HEK293T (cell line): ENCODE measurements at regions not wholly inside any gene's neighbourhood (a gene's known extent, or its start where the extent isn't known, plus 50 kb on each side); places are given as distances from the start of the nearest gene placed in this dataset.
"Not testable (repeated sequence)": the region's sequence is repeated elsewhere in the genome, so short reads cannot be mapped to it uniquely, and the experiment has no call there.

Experiments used
- CTCF ChIA-PET: fragments of 350-600 bp; formaldehyde crosslinking; extraction: SDS; loops from one replicate; lab custom pipeline; 2021; ENCODE audit warnings: antibody characterized with exemption, inconsistent platforms; lab: Yijun Ruan, JAX
- POLR2A ChIA-PET: fragments of 350-600 bp; formaldehyde crosslinking; extraction: SDS; loops from one replicate; lab custom pipeline; 2020; ENCODE audit warnings: antibody characterized with exemption, inconsistent platforms; lab: Yijun Ruan, JAX
- DNase-seq: peaks from one replicate; pipeline ENCODE4 v3.0.0; 2012; ENCODE audit warnings: mixed read lengths; ENCODE audit errors: extremely low spot score
- ARNT ChIP-seq: fragments of 450-650 bp; IDR thresholded peaks from 2 replicates; pipeline ENCODE4 v1.6.1; 2017; ENCODE audit warnings: mild to moderate bottlenecking
- BHLHE40 ChIP-seq: fragments of 450-650 bp; IDR thresholded peaks from 2 replicates; pipeline ENCODE4 v1.6.1; 2016; ENCODE audit warnings: mild to moderate bottlenecking, moderate library complexity, borderline replicate concordance
- CTBP1 ChIP-seq: fragments of 450-650 bp; IDR thresholded peaks from 2 replicates; pipeline ENCODE4 v1.6.1; 2016; ENCODE audit warnings: borderline replicate concordance
- ELF4 ChIP-seq: fragments of 450-650 bp; IDR thresholded peaks from 2 replicates; pipeline ENCODE4 v1.6.1; 2017; ENCODE audit warnings: antibody characterized with exemption
- FOXA1 ChIP-seq: fragments of 450-650 bp; IDR thresholded peaks from 2 replicates; pipeline ENCODE4 v1.6.1; 2016; ENCODE audit warnings: mild to moderate bottlenecking
- FOXK2 ChIP-seq: fragments of 450-650 bp; IDR thresholded peaks from 2 replicates; pipeline ENCODE4 v1.6.1; 2016; ENCODE audit warnings: mild to moderate bottlenecking
- FOXM1 ChIP-seq: fragments of 450-650 bp; IDR thresholded peaks from 2 replicates; pipeline ENCODE4 v1.6.1; 2017; ENCODE audit warnings: mild to moderate bottlenecking, borderline replicate concordance
- HDGF ChIP-seq: fragments of 450-650 bp; IDR thresholded peaks from 2 replicates; pipeline ENCODE4 v1.6.1; 2017; ENCODE audit warnings: antibody characterized with exemption, borderline replicate concordance
- L3MBTL2 ChIP-seq: fragments of 450-650 bp; conservative IDR thresholded peaks from 2 replicates; pipeline ENCODE4 v1.6.1; 2016; ENCODE audit warnings: mild to moderate bottlenecking
- LEF1 ChIP-seq: fragments of 450-650 bp; IDR thresholded peaks from 2 replicates; pipeline ENCODE4 v1.6.1; 2017; ENCODE audit warnings: mild to moderate bottlenecking, borderline replicate concordance
- NFRKB ChIP-seq: fragments of 450-650 bp; IDR thresholded peaks from 2 replicates; pipeline ENCODE4 v1.6.1; 2016; ENCODE audit warnings: mild to moderate bottlenecking, moderate library complexity
- SP1 ChIP-seq: fragments of 450-650 bp; IDR thresholded peaks from 2 replicates; pipeline ENCODE4 v1.6.1; 2017
- SUZ12 ChIP-seq: fragments of 450-650 bp; IDR thresholded peaks from 2 replicates; pipeline ENCODE4 v1.6.1; 2016; ENCODE audit warnings: mild to moderate bottlenecking
- TARDBP ChIP-seq: fragments of 450-650 bp; IDR thresholded peaks from 2 replicates; pipeline ENCODE4 v1.6.1; 2016
- ZNF384 ChIP-seq: fragments of 450-650 bp; IDR thresholded peaks from 2 replicates; pipeline ENCODE4 v1.6.1; 2016
- TF ChIP-seq, protein P1 (sequence below): fragments of 450-650 bp; IDR thresholded peaks from 2 replicates; pipeline ENCODE4 v1.6.1; 2016

DNA sequence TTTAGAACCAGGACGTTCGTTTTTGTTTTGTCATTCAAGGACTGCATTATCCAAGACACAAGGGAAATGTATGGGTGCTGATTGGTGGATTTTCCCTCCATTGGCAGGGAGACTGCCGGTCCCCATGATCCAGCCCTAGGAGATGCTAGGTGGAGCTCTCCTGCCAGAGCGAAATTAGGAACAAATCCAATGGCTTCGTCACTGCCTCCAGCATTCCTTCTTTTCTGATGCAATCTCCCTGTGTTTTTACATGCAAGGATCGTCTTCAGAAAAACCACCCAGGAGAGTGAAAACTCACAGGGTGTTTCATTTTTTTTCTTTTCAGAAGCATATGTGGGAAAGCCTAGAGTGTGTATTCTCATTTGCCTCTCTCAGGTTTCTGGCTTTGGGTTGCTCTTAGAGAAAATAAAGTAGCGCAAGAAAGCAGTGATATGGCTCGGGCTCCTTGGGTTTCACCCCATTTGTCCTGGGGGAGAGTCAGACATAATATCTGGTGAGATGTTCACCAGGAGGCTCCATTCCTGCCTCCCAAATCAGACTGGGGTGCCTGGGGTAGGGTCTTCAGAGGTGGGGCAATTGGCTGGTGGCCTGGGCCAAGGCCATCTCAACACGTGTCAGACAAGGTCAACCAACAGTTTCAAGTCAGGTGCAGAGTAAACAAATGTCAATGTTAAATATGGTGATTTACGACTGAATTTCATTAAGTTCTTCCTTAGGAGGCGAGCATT lies 450.9 kb upstream of the MKI67 start:
- CTCF ChIA-PET = no interaction called here
- DNase-seq = no peak

DNA sequence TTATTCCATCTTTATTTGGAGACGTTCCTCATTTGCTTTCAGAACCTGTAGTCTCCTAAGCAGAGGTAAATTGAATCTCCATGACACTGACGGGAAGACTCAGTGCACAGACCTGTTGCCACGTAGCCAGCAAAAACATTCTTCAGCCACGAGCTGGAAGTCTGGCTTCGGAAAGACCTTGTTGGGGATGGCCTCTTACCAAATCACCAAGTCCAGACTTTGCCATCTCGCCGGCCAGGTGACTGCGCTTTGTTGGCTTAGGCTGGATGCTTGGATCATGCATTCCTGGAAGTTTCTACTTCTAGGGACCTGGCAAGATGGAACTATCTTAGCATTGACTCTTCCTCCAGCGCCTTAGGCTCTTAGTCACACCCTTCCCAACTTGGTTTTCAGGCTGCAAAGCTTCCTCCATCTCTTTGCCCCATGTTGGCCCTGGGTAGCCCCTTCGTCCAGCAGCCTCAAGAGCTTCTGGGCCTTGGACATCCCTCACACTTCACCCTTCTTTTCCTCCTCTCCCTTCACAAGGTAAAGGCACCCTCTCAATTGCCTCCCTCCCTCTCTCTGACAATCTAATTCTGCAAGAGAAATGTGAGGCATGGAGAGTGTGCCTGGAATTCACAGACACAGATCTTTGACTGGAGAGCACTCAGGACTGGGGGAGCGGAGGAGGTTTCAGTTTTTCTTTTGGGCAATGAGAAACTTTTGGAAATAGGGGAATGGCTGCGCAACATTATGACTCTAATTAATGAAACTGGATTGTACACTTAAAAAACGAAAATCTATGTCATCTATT lies 451.9 kb upstream of the MKI67 start:
- TF ChIP-seq ARNT (no peak), BHLHE40 (no peak), FOXM1 (no peak), NFRKB (no peak), CTBP1 (no peak), FOXA1 (no peak), HDGF (no peak), L3MBTL2 (no peak), ZNF384 (no peak), LEF1 (no peak), ELF4 (no peak), SP1 (no peak), SUZ12 (no peak), FOXK2 (no peak), TARDBP (no peak)
- TF ChIP-seq, protein P1, sequence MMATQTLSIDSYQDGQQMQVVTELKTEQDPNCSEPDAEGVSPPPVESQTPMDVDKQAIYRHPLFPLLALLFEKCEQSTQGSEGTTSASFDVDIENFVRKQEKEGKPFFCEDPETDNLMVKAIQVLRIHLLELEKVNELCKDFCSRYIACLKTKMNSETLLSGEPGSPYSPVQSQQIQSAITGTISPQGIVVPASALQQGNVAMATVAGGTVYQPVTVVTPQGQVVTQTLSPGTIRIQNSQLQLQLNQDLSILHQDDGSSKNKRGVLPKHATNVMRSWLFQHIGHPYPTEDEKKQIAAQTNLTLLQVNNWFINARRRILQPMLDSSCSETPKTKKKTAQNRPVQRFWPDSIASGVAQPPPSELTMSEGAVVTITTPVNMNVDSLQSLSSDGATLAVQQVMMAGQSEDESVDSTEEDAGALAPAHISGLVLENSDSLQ = no peak
- ChIA-PET POLR2A (no interaction called here), CTCF (no interaction called here)
- DNase-seq = no peak

More for the DNA sequence above, 450.9 kb upstream of the MKI67 start:
- no peak for TF ChIP-seq HDGF
- no peak for TF ChIP-seq ELF4
- no peak for TF ChIP-seq SP1
- TF ChIP-seq SUZ12 = no peak
- TF ChIP-seq ZNF384 = no peak
- TF ChIP-seq FOXK2 = no peak
- TF ChIP-seq, protein P1 = no peak
- no peak for TF ChIP-seq TARDBP
- no peak for TF ChIP-seq FOXA1
- no peak for TF ChIP-seq LEF1
- TF ChIP-seq BHLHE40 = no peak
- no peak for TF ChIP-seq FOXM1
- TF ChIP-seq NFRKB = no peak
- no peak for TF ChIP-seq CTBP1
- no peak for TF ChIP-seq ARNT
- no peak for TF ChIP-seq L3MBTL2
- POLR2A ChIA-PET = no interaction called here

DNA sequence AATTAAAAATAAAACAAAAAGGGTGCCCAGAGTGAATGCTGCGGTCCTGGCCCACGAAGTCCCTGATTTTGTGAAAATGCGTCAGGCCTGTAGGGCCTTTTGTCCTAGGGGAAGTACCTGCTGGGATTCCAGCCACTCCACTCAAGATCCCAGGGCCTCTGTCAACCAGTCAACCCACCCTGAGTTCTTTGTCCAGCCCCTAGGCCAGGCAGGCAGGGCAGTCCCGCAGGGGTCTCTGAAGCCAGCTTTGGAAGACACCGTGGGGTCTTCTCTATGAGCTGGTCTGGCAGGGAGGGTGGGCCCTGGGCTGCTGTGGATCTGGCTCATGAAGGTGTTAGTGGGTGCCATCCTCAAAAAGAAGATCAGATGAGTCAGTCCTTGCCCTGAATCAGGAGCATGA lies 452.5 kb upstream of the MKI67 start:
- POLR2A ChIA-PET = no interaction called here
- TF ChIP-seq L3MBTL2 (no peak), FOXK2 (no peak), ZNF384 (no peak), ARNT (no peak), FOXA1 (no peak)
- CTCF ChIA-PET = no interaction called here
- no peak for DNase-seq

DNA sequence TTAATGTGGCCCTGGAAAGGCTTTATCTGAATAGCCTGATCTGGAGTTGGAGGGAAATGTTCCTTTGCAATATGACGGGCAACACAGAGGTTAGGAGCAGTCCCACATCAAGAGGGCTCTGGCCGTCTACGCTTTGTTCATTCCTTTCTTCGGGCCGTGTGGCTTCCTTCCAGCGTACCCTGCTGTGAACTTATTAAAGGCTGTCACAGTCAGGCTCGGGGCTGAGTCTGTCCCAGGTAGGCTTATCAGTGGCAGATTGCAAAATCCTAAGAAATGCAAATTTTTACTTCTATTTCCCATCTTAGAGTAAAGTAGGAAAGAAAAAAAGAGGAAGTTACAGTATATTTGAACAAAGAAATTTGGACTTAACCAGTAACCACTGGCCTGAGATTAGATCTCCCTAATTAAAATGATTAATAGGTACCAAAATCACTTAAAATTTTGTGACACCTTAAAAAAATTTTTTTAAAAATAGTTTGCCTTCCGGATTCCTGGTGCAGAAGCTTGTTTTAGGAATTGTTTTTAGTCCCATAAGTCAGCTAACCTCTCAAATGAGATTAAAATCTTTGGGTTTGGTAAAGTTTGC lies 453.1 kb upstream of the MKI67 start:
- no peak for TF ChIP-seq HDGF
- no peak for TF ChIP-seq NFRKB
- TF ChIP-seq FOXA1 = no peak
- no peak for TF ChIP-seq ELF4
- TF ChIP-seq SP1 = no peak
- CTCF ChIA-PET = no interaction called here
- POLR2A ChIA-PET = no interaction called here
- DNase-seq = no peak

DNA sequence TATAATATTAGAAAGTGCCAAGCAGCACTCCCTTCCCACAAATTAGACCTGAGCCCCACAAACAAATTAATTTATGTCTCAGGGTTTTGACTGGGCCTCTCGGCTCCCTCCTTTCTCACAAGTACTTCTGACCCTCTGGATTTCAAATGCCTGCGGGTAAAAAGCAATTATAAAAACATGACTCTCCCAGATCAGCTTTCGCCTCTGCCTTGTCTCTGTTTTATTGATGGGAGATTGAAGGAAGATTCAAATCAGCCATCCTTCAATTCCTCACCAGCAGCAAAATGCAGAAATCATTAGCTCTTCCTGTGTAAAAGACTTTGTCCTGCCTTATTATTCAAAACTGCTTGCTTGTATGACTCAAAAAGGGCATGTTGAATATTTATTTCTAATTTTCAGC lies 453.7 kb upstream of the MKI67 start:
- DNase-seq = no peak
- TF ChIP-seq FOXA1 = no peak
- POLR2A ChIA-PET = no interaction called here
- CTCF ChIA-PET = no interaction called here

DNA sequence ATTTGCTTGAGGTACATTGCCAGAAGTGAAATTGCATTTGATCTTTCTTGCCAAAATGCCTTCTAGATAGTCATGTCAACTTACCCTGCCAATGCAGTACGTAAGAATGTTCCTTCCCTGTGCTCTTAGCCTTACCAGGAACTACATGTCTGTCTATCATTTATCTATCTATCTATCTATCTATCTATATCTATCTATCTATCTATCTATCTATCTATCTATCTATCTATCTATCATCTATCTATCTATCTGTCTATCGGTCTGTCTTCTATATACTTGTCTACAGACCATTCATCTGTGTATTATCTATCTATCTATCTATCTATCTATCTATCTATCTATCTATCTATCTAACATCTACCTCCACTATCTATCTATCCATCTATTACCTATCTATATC lies 456.9 kb upstream of the MKI67 start:
- DNase-seq, CTCF ChIA-PET, POLR2A ChIA-PET: not testable (repeated sequence)

DNA sequence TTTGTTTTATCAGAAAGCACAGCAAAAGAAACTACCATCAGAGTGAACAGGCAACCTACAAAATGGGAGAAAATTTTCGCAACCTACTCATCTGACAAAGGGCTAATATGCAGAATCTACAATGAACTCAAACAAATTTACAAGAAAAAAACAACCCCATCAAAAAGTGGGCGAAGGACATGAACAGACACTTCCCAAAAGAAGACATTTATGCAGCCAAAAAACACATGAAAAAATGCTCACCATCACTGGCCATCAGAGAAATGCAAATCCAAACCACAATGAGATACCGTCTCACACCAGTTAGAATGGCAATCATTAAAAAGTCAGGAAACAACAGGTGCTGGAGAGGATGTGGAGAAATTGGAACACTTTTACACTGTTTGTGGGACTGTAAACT lies 460.4 kb upstream of the MKI67 start:
- DNase-seq, CTCF ChIA-PET, POLR2A ChIA-PET: not testable (repeated sequence)
